Osteocyte (in vitro differentiated cells): ENCODE measurements at regions not wholly inside any gene's neighbourhood (a gene's known extent, or its start where the extent isn't known, plus 50 kb on each side); places are given as distances from the start of the nearest gene placed in this dataset.

Source experiments
- DNase-seq: peaks from one replicate; pipeline ENCODE4 v3.0.0; 2021; ENCODE audit warnings: mixed read lengths; ENCODE audit not compliant: unreplicated experiment; ENCODE audit errors: extremely low spot score
- H3K27ac Mint-ChIP-seq: one replicate; pipeline ENCODE4 v1.8.0; 2021; ENCODE audit warnings: mild to moderate bottlenecking, mixed read lengths; ENCODE audit not compliant: unreplicated experiment
- H3K27me3 Mint-ChIP-seq: one replicate; pipeline ENCODE4 v1.8.0; 2021; ENCODE audit warnings: mixed read lengths; ENCODE audit not compliant: unreplicated experiment
- H3K36me3 Mint-ChIP-seq: one replicate; pipeline ENCODE4 v1.8.0; 2021; ENCODE audit warnings: mixed read lengths; ENCODE audit not compliant: unreplicated experiment
- H3K4me1 Mint-ChIP-seq: one replicate; pipeline ENCODE4 v1.8.0; 2021; ENCODE audit warnings: mixed read lengths; ENCODE audit not compliant: unreplicated experiment
- H3K4me3 Mint-ChIP-seq: one replicate; pipeline ENCODE4 v1.8.0; 2021; ENCODE audit warnings: mild to moderate bottlenecking, moderate library complexity, mixed read lengths; ENCODE audit not compliant: unreplicated experiment
- H3K9me3 Mint-ChIP-seq: one replicate; pipeline ENCODE4 v1.8.0; 2021; ENCODE audit warnings: mixed read lengths; ENCODE audit not compliant: unreplicated experiment
- TF ChIP-seq, protein P1 (sequence below): fragments of 200-600 bp; sonication (generic); IDR thresholded peaks from 2 replicates; pipeline ENCODE4 v1.5.0; 2021; ENCODE audit warnings: antibody characterized with exemption, mild to moderate bottlenecking, moderate library complexity

DNA sequence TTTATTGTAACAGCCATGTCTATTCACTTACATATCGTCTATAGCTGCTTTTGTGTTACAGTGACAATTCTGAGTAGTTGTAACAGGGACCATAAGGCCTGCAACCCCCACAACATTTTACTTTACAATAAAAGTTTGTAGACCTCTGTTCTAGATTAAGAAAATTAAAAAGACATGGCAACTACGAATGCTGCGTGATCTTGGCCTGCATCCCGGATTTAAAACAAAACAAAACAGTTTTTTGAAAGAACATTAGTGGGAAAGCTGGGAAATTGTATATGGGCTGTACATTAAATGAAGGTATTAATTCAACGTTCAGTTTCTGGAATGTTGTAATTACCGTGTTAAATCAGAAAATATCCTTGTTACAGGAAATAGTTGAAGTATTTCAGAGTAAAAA, 64.1 kb downstream of the RMI2 start:
- H3K4me3 Mint-ChIP-seq = no peak overlapping the region
- no peaks in the 10 kb centered on the region for H3K27me3 Mint-ChIP-seq
- peaks cover 29% of the 10 kb centered on the region for H3K4me1 Mint-ChIP-seq
- H3K36me3 Mint-ChIP-seq = no peaks in the 10 kb centered on the region
- H3K9me3 Mint-ChIP-seq = no peaks in the 10 kb centered on the region
- TF ChIP-seq, protein P1, sequence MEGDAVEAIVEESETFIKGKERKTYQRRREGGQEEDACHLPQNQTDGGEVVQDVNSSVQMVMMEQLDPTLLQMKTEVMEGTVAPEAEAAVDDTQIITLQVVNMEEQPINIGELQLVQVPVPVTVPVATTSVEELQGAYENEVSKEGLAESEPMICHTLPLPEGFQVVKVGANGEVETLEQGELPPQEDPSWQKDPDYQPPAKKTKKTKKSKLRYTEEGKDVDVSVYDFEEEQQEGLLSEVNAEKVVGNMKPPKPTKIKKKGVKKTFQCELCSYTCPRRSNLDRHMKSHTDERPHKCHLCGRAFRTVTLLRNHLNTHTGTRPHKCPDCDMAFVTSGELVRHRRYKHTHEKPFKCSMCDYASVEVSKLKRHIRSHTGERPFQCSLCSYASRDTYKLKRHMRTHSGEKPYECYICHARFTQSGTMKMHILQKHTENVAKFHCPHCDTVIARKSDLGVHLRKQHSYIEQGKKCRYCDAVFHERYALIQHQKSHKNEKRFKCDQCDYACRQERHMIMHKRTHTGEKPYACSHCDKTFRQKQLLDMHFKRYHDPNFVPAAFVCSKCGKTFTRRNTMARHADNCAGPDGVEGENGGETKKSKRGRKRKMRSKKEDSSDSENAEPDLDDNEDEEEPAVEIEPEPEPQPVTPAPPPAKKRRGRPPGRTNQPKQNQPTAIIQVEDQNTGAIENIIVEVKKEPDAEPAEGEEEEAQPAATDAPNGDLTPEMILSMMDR = no peak
- H3K27ac Mint-ChIP-seq = no peak overlapping the region
- no peak for DNase-seq

GRCh38 chr16:11410376-11411058, 65.3 kb downstream of the RMI2 start:
- Mint-ChIP-seq H3K4me3 (no peak overlapping the region), H3K4me1 (peaks cover 29% of the 10 kb centered on the region), H3K27me3 (no peaks in the 10 kb centered on the region), H3K9me3 (no peaks in the 10 kb centered on the region), H3K27ac (no peak overlapping the region), H3K36me3 (no peaks in the 10 kb centered on the region)
- TF ChIP-seq, protein P1 = no peak
- DNase-seq = no peak

DNA sequence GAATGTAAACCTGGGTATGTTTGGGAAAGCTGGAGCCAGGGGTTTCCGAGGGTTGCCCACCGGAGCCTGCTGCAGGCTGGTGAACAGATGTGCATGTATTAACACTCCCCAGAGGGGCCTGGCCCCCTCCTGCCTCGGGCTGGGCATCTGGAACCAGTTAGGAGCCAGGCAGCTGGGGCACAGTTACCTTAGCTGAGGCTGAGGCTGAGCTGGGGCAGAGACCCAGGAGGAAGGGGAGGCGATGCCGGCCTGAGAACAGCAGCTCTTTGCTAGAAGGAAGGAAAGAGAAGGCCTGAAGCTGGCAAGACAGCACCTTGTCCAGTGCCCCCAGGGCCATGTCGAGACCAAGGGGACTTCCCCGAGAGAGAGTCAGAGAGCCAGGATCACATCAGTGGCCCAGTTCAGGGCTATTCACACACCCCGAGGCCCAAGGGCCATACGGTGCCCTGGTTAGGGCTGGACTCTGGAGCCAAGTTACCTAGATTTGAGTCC, 65.8 kb downstream of the RMI2 start:
- Mint-ChIP-seq H3K36me3 (no peaks in the 10 kb centered on the region), H3K4me3 (no peak overlapping the region), H3K27me3 (no peaks in the 10 kb centered on the region), H3K4me1 (peaks cover 29% of the 10 kb centered on the region), H3K9me3 (no peaks in the 10 kb centered on the region), H3K27ac (no peak overlapping the region)
- TF ChIP-seq, protein P1 = no peak
- DNase-seq = no peak

GRCh38 chr16:11412175-11412904, 67.1 kb downstream of the RMI2 start:
- H3K36me3 Mint-ChIP-seq = no peaks in the 10 kb centered on the region
- TF ChIP-seq, protein P1 = no peak
- no peak for DNase-seq
- no peak overlapping the region for H3K4me3 Mint-ChIP-seq
- H3K27me3 Mint-ChIP-seq = no peaks in the 10 kb centered on the region
- no peak overlapping the region for H3K27ac Mint-ChIP-seq
- no peaks in the 10 kb centered on the region for H3K9me3 Mint-ChIP-seq
- peaks cover 29% of the 10 kb centered on the region for H3K4me1 Mint-ChIP-seq
